GM23248 (cell line): ENCODE measurements at regions not wholly inside any gene's neighbourhood (a gene's known extent, or its start where the extent isn't known, plus 50 kb on each side); places are given as distances from the start of the nearest gene placed in this dataset.

Experiments used
- EZH2 ChIP-seq: fragments of 200-600 bp; sonication (generic); IDR thresholded peaks from 2 replicates; pipeline ENCODE4 v1.6.1; 2018; ENCODE audit warnings: antibody characterized with exemption, mild to moderate bottlenecking; ENCODE audit not compliant: insufficient read depth, poor library complexity, severe bottlenecking
- EZH2phosphoT487 ChIP-seq: fragments of 200-600 bp; sonication (generic); IDR thresholded peaks from 2 replicates; pipeline ENCODE4 v1.6.1; 2018; ENCODE audit warnings: antibody characterized with exemption, moderate library complexity, mild to moderate bottlenecking, low read depth; ENCODE audit not compliant: insufficient read depth

DNA sequence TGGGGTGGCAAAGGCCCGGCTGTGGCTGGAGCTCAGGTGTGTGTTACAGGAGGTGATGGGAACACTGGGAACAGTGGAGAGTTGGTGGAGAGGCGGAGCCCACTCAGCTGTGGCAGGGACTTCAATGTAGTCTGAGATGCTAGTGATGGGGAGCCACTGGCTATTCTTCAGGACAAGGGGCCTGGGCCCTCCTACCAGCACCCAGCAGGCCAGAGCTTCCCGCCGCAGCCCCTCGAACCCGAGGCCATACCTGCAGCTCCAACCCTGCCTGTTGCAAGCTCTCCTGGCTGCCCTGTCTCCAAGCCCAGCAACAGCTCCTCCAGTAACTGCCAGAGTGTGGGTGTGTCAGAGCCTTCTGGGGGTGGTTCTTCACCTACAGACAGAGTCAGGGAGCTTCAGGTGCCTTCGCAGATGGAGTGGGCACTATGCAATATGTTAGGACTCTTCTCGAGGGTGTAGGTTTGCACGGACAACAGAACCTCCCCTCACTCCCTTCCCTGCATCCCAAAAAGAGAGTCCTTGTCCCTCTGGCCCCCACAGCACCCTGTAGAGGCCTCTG, 146.2 kb upstream of the MLN start:
- TF ChIP-seq EZH2 (no peak), EZH2phosphoT487 (no peak)
